ENCODE measurements at regions not wholly inside any gene's neighbourhood (a gene's known extent, or its start where the extent isn't known, plus 50 kb on each side); places are given as distances from the start of the nearest gene placed in this dataset.
"Not testable (repeated sequence)": the region's sequence is repeated elsewhere in the genome, so short reads cannot be mapped to it uniquely, and the experiment has no call there.

GRCh38 chr5:116727248-116727647 is 152.6 kb upstream of the SEMA6A start:
- Histone ChIP-seq H3K9me2 (ENCODE audit: insufficient read depth, low read length) (no peaks in the 10 kb centered on the region), H3K4me3 (ENCODE audit: low read length) (no peak overlapping the region), H4K20me1 (ENCODE audit: insufficient read depth) (no peaks in the 10 kb centered on the region), H3F3A (ENCODE audit: insufficient read depth, low read length, poor library complexity, severe bottlenecking) (no peaks in the 10 kb centered on the region), H3K36me3 (ENCODE audit: insufficient read depth, low read length) (no peaks in the 10 kb centered on the region), H3K79me2 (replicated peaks; ENCODE audit: insufficient read depth, low read length) (no peaks in the 10 kb centered on the region), H3K9ac (ENCODE audit: low read length) (no peak overlapping the region), H2AFZ (ENCODE audit: low read depth, low read length) (no peak overlapping the region), H3K27ac (ENCODE audit: low read length) (no peak overlapping the region), H3K27me3 (ENCODE audit: insufficient read depth, low read depth, low read length) (no peaks in the 10 kb centered on the region), H3K4me2 (ENCODE audit: low read length) (no peak overlapping the region), H3K9me3 (ENCODE audit: low read length) (no peaks in the 10 kb centered on the region)
- TF ChIP-seq RAD21 (conservative IDR thresholded peaks at IDR 0.05): no peak
- no peak for TF ChIP-seq REST (IDR thresholded peaks at IDR 0.05; ENCODE audit: borderline replicate concordance)
- no peak for TF ChIP-seq MXI1 (conservative IDR thresholded peaks at IDR 0.05; ENCODE audit: poor library complexity, severe bottlenecking)
- no peak for TF ChIP-seq EP300 (conservative IDR thresholded peaks at IDR 0.05; ENCODE audit: poor library complexity, severe bottlenecking)

- H3K9me2 ChIP-seq (ENCODE audit: insufficient read depth, low read length); H2AFZ ChIP-seq (ENCODE audit: low read depth, low read length); H3K4me2 ChIP-seq (ENCODE audit: low read length); H3K9ac ChIP-seq (ENCODE audit: low read length); H3K4me3 ChIP-seq (ENCODE audit: low read length); H3F3A ChIP-seq (ENCODE audit: insufficient read depth, low read length, poor library complexity, severe bottlenecking); H3K36me3 ChIP-seq (ENCODE audit: insufficient read depth, low read length); H3K27ac ChIP-seq (ENCODE audit: low read length); H3K9me3 ChIP-seq (ENCODE audit: low read length); H3K27me3 ChIP-seq (ENCODE audit: insufficient read depth, low read depth, low read length); H3K79me2 ChIP-seq (replicated peaks; ENCODE audit: insufficient read depth, low read length); H4K20me1 ChIP-seq (ENCODE audit: insufficient read depth): not testable (repeated sequence)
Observed at GRCh38 chr5:116726180-116726579, 151.6 kb upstream of the SEMA6A start.

GRCh38 chr5:116724971-116725370 is 150.3 kb upstream of the SEMA6A start:
- Histone ChIP-seq H3K9ac (ENCODE audit: low read length) (no peak overlapping the region), H4K20me1 (ENCODE audit: insufficient read depth) (no peaks in the 10 kb centered on the region), H3F3A (ENCODE audit: insufficient read depth, low read length, poor library complexity, severe bottlenecking) (no peaks in the 10 kb centered on the region), H3K27me3 (ENCODE audit: insufficient read depth, low read depth, low read length) (no peaks in the 10 kb centered on the region), H2AFZ (ENCODE audit: low read depth, low read length) (no peak overlapping the region), H3K79me2 (replicated peaks; ENCODE audit: insufficient read depth, low read length) (no peaks in the 10 kb centered on the region), H3K27ac (ENCODE audit: low read length) (no peak overlapping the region), H3K36me3 (ENCODE audit: insufficient read depth, low read length) (no peaks in the 10 kb centered on the region), H3K4me3 (ENCODE audit: low read length) (no peak overlapping the region), H3K9me3 (ENCODE audit: low read length) (no peaks in the 10 kb centered on the region), H3K4me2 (ENCODE audit: low read length) (no peak overlapping the region), H3K9me2 (ENCODE audit: insufficient read depth, low read length) (no peaks in the 10 kb centered on the region)
- TF ChIP-seq POLR2AphosphoS5 (IDR thresholded peaks at IDR 0.05): no peak
- TF ChIP-seq CTCF (IDR thresholded peaks at IDR 0.05; ENCODE audit: poor library complexity, severe bottlenecking): no peak
- TF ChIP-seq MXI1 (conservative IDR thresholded peaks at IDR 0.05; ENCODE audit: poor library complexity, severe bottlenecking): no peak
- no peak for TF ChIP-seq REST (IDR thresholded peaks at IDR 0.05; ENCODE audit: borderline replicate concordance)
- TF ChIP-seq RAD21 (conservative IDR thresholded peaks at IDR 0.05): no peak
- no peak for TF ChIP-seq SMC3 (conservative IDR thresholded peaks at IDR 0.05; ENCODE audit: poor library complexity)
- TF ChIP-seq EP300 (conservative IDR thresholded peaks at IDR 0.05; ENCODE audit: poor library complexity, severe bottlenecking): no peak
- TF ChIP-seq EZH2 (IDR thresholded peaks at IDR 0.05; ENCODE audit: borderline replicate concordance, insufficient read depth, low read length, poor library complexity, severe bottlenecking): no peak
- no peak for TF ChIP-seq TAF1 (IDR thresholded peaks at IDR 0.05; ENCODE audit: low read depth)
